ENCODE measurements at regions not wholly inside any gene's neighbourhood (a gene's known extent, or its start where the extent isn't known, plus 50 kb on each side); places are given as distances from the start of the nearest gene placed in this dataset.

GRCh38 chrX:786441-786881, 155.9 kb downstream of the SHOX start:
- no peak for ATAC-seq
- Mint-ChIP-seq H3K4me3 (no peak overlapping the region), H3K4me1 (peaks cover 6% of the 10 kb centered on the region; the same call in 1 of the 3 replicates), H3K36me3 (ENCODE audit: low read depth) (peaks cover 22% of the 10 kb centered on the region), H3K27ac (no peak overlapping the region), H3K27me3 (ENCODE audit: insufficient read depth, low read depth, poor library complexity) (peaks cover 5% of the 10 kb centered on the region), H3K9me3 (peaks cover 85% of the 10 kb centered on the region)
- Histone ChIP-seq H3K36me3 (ENCODE audit: insufficient read depth) (no peaks in the 10 kb centered on the region), H3K4me3 (no peak overlapping the region), H3F3A (replicated peaks; ENCODE audit: low read depth) (peaks cover 11% of the 10 kb centered on the region), H3K4me2 (no peak overlapping the region), H4K20me1 (replicated peaks; ENCODE audit: insufficient read depth) (no peaks in the 10 kb centered on the region), H3K27ac (ENCODE audit: low read depth) (no peak overlapping the region), H3K79me2 (replicated peaks; ENCODE audit: insufficient read depth) (no peaks in the 10 kb centered on the region), H3K9me2 (ENCODE audit: insufficient read depth) (no peaks in the 10 kb centered on the region), H3K4me1 (ENCODE audit: insufficient read depth) (peaks cover 22% of the 10 kb centered on the region), H3K27me3 (ENCODE audit: insufficient read depth) (no peaks in the 10 kb centered on the region), H2AFZ (no peak overlapping the region)
- TF ChIP-seq EZH2phosphoT487 (IDR thresholded peaks at IDR 0.05; ENCODE audit: unreplicated experiment) (no peak), EZH2 (IDR thresholded peaks at IDR 0.05; ENCODE audit: low read depth, unreplicated experiment) (no peak), POLR2AphosphoS5 (IDR thresholded peaks at IDR 0.05; ENCODE audit: low read depth) (no peak), REST (IDR thresholded peaks at IDR 0.05; ENCODE audit: unreplicated experiment) (no peak), NANOG (IDR thresholded peaks at IDR 0.05; ENCODE audit: borderline replicate concordance) (no peak), JUNB (IDR thresholded peaks at IDR 0.05; ENCODE audit: unreplicated experiment) (no peak), STAT1 (IDR thresholded peaks at IDR 0.05; ENCODE audit: unreplicated experiment) (no peak), CTCF (conservative IDR thresholded peaks at IDR 0.05; ENCODE audit: low read depth in 2 of 2) (no peak), CREB1 (CRISPR knock-in tag; IDR thresholded peaks at IDR 0.05; ENCODE audit: low read depth) (no peak), ZNF462 (CRISPR knock-in tag; IDR thresholded peaks at IDR 0.05) (no peak), ETS1 (IDR thresholded peaks at IDR 0.05) (no peak), ZNF331 (CRISPR knock-in tag; IDR thresholded peaks at IDR 0.05; ENCODE audit: low read depth) (no peak)
- no peak for DNase-seq (ENCODE audit: low spot score)

All from GM23338 (cell line).